Transverse colon (tissue), 4 donors: ENCODE measurements at regions not wholly inside any gene's neighbourhood (a gene's known extent, or its start where the extent isn't known, plus 50 kb on each side); places are given as distances from the start of the nearest gene placed in this dataset.

ENCODE experiments used
- DNase-seq: peaks from one replicate; pipeline ENCODE4 v3.0.0-alpha.2; 2019
- H3K27ac ChIP-seq, 4 donors: fragments of 200-600 bp; sonication (generic); 2 replicates each; pipeline ENCODE4 v1.5.1; 2016 to 2018; ENCODE audit warnings: inconsistent platforms in 4 of 4
- H3K27me3 ChIP-seq: fragments of 200-600 bp; sonication (generic); 2 replicates; pipeline ENCODE4 v1.5.1; 2017; ENCODE audit warnings: inconsistent platforms
- H3K36me3 ChIP-seq, 4 donors: fragments of 200-600 bp; sonication (generic); 2 replicates each; pipeline ENCODE4 v1.5.1; 2017 to 2019; ENCODE audit warnings: inconsistent platforms in 4 of 4
- H3K4me1 ChIP-seq, 4 donors: fragments of 200-600 bp; sonication (generic); 2 replicates each; pipeline ENCODE4 v1.5.1; 2017 to 2020; ENCODE audit warnings: inconsistent platforms in 4 of 4
- H3K4me3 ChIP-seq, 4 donors: fragments of 200-600 bp; sonication (generic); 1 replicate in 1 of 4; 2 replicates in 3 of 4; pipeline versions ENCODE4 v1.5.1 to v1.6.1; 2017 to 2019; ENCODE audit warnings: inconsistent platforms in 4 of 4
- H3K9me3 ChIP-seq, 2 donors: fragments of 200-600 bp; sonication (generic); 2 replicates each; pipeline ENCODE4 v1.5.1; 2017 to 2019; ENCODE audit warnings: inconsistent platforms in 2 of 2
- EP300 ChIP-seq: sonication (generic); formaldehyde crosslinking; IDR thresholded peaks from one replicate; pipeline ENCODE4 v1.6.1; 2017; ENCODE audit warnings: antibody characterized with exemption, low read depth
- POLR2A ChIP-seq: fragments of 450-650 bp; IDR thresholded peaks from one replicate; pipeline ENCODE4 v1.6.1; 2016; ENCODE audit warnings: antibody characterized with exemption, mild to moderate bottlenecking, moderate library complexity
- POLR2AphosphoS5 ChIP-seq, 3 donors: sonication (generic); formaldehyde crosslinking; IDR thresholded peaks; one replicate each; pipeline ENCODE4 v1.6.1; 2016; ENCODE audit warnings: antibody characterized with exemption in 3 of 3
- WGBS, 2 donors: methylation state at CpG; one replicate each; pipeline ENCODE4 v1.1.5; 2018; ENCODE audit warnings: low coverage in 1 of 2; 5-methylcytosine and 5-hydroxymethylcytosine counted together
- in situ Hi-C, 4 donors: fragments of 200-750 bp; cut with MboI; loops; one replicate each; pipeline versions ENCODE4 v1.15.0 to v1.15.1; 2017; ENCODE audit warnings: low sequenced_read_pairs in 3 of 4, low pct_ligation_motif_present in 1 of 4, low pct_unique_long_range_greater_than_20kb in 1 of 4
- intact Hi-C: fragments of 100-400 bp; cut with DNase I; formaldehyde crosslinking; loops from one replicate; pipeline ENCODE4 v1.15.1; 2023; ENCODE audit warnings: low total_unique reads
- TF ChIP-seq, protein P1 (sequence below), 5 experiments: fragments of 200-600 bp in 3 of 5; fragments of 450-650 bp in 2 of 5; sonication (generic) in 3 of 5; IDR thresholded peaks; 1 replicate in 2 of 5; 2 replicates in 3 of 5; pipeline ENCODE4 v1.5.1; 2016 to 2017; ENCODE audit warnings: antibody characterized with exemption in 5 of 5, inconsistent platforms in 3 of 5, mild to moderate bottlenecking in 2 of 5, moderate library complexity in 1 of 5

DNA sequence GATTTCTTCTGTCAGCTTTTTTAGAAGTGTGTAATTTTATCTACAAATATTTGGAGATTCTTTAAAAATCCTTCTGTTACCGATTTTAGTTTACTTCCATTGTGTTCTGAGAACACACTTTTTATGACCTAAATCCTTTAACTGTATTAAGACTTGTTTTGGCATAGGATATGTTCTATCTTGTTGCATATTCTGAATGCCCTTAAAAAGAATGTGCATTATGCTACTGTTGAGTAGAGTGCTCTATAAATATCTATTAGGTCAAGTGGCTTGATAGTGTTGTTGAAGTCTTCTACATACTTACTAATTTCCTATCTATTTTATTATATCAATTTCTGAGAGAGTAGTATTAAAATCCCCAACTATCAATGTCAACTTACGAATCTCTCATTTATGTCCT, 502.2 kb downstream of the MAFB start:
- H3K27me3 ChIP-seq = no peaks in the 10 kb centered on the region
- DNase-seq = no peak
- WGBS, 2 donors = 65 to 73% methylated on average over 2 of the region's 2 CpGs
- TF ChIP-seq POLR2AphosphoS5 (IDR thresholded peaks at IDR 0.05) (no peak), EP300 (no peak), POLR2A (no peak)
- TF ChIP-seq, protein P1, sequence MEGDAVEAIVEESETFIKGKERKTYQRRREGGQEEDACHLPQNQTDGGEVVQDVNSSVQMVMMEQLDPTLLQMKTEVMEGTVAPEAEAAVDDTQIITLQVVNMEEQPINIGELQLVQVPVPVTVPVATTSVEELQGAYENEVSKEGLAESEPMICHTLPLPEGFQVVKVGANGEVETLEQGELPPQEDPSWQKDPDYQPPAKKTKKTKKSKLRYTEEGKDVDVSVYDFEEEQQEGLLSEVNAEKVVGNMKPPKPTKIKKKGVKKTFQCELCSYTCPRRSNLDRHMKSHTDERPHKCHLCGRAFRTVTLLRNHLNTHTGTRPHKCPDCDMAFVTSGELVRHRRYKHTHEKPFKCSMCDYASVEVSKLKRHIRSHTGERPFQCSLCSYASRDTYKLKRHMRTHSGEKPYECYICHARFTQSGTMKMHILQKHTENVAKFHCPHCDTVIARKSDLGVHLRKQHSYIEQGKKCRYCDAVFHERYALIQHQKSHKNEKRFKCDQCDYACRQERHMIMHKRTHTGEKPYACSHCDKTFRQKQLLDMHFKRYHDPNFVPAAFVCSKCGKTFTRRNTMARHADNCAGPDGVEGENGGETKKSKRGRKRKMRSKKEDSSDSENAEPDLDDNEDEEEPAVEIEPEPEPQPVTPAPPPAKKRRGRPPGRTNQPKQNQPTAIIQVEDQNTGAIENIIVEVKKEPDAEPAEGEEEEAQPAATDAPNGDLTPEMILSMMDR (IDR thresholded peaks at IDR 0.05) = no peak
- intact Hi-C loops = no loop called here
- H3K9me3 ChIP-seq = no peaks in the 10 kb centered on the region
- H3K4me3 ChIP-seq = no peak overlapping the region
- no peaks in the 10 kb centered on the region for H3K36me3 ChIP-seq
- no peak overlapping the region for H3K27ac ChIP-seq
- no peaks in the 10 kb centered on the region for H3K4me1 ChIP-seq
- in situ Hi-C loops = no loop called here

DNA sequence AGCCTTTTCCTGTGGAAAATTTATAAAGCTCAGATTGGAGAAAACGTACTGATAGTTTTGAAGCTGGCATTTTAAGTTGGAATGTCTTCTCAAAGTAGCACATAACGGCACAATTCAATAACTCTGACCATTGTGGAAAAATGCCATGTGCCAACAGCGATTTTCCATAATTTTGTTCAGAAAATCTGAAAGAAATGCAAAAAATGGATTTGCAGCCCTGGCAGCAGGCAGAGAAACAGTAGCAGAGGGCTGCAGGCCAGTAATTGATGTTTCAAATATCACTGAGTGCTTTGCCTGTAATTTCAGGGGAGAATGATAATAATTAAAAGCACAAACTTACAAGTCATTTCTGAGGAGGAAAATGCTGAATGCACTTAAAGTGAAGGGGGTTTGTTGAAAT, 507.4 kb downstream of the MAFB start:
- no peaks in the 10 kb centered on the region for H3K27me3 ChIP-seq
- H3K9me3 ChIP-seq = no peaks in the 10 kb centered on the region
- intact Hi-C loops (no loop called here), in situ Hi-C loops (no loop called here)
- TF ChIP-seq EP300 (no peak), POLR2AphosphoS5 (IDR thresholded peaks at IDR 0.05) (no peak), POLR2A (no peak)
- TF ChIP-seq, protein P1 (IDR thresholded peaks at IDR 0.05) = no peak
- H3K4me1 ChIP-seq = no peaks in the 10 kb centered on the region
- no peak for DNase-seq
- WGBS, 2 donors = 64 to 76% methylated on average over 2 to 3 of the region's 3 CpGs
- no peak overlapping the region for H3K27ac ChIP-seq
- no peaks in the 10 kb centered on the region for H3K36me3 ChIP-seq
- H3K4me3 ChIP-seq = no peak overlapping the region

GRCh38 chr20:40176098-40176841, 512.8 kb downstream of the MAFB start:
- in situ Hi-C loops (no loop called here), intact Hi-C loops (no loop called here)
- no peak for DNase-seq
- H3K4me3 ChIP-seq = no peak overlapping the region
- no peaks in the 10 kb centered on the region for H3K9me3 ChIP-seq
- H3K4me1 ChIP-seq = no peaks in the 10 kb centered on the region
- H3K27ac ChIP-seq = no peak overlapping the region
- WGBS, 2 donors = 71 to 90% methylated on average over 4 of the region's 4 CpGs
- H3K36me3 ChIP-seq = no peaks in the 10 kb centered on the region
- no peak for TF ChIP-seq EP300
- TF ChIP-seq POLR2A = no peak
- TF ChIP-seq POLR2AphosphoS5 (IDR thresholded peaks at IDR 0.05) = no peak
- TF ChIP-seq, protein P1 (IDR thresholded peaks at IDR 0.05) = no peak
- no peaks in the 10 kb centered on the region for H3K27me3 ChIP-seq

DNA sequence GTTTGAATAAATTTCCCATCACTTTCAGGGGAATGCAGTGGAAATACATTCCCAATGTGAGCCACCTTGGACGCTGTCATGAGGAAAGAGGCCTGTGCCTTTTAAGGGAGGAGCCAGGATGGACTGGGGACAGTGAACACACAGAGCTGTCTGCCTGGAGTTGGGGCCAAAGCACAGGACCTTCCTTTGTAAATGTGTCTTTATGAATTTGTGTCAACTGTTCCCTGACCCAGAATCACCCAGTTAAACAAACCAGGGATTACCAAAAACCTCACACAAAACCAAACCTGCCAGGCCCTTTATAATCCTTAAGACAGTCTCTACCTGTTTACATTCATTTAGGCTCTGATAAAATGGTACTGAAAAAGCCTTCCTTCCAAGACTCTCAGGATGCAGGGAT, 513.7 kb downstream of the MAFB start:
- no peak for TF ChIP-seq EP300
- no peak for TF ChIP-seq POLR2AphosphoS5 (IDR thresholded peaks at IDR 0.05)
- TF ChIP-seq, protein P1 (IDR thresholded peaks at IDR 0.05) = no peak
- no peak for TF ChIP-seq POLR2A
- H3K4me1 ChIP-seq = no peaks in the 10 kb centered on the region
- no peaks in the 10 kb centered on the region for H3K36me3 ChIP-seq
- no peak for DNase-seq
- WGBS, 2 donors = 47% methylated on average over 1 of the region's 1 CpG; no CpG with 5 or more reads in 1 of the 2 donors
- no peaks in the 10 kb centered on the region for H3K27me3 ChIP-seq
- in situ Hi-C loops (no loop called here), intact Hi-C loops (no loop called here)
- no peak overlapping the region for H3K4me3 ChIP-seq
- no peaks in the 10 kb centered on the region for H3K9me3 ChIP-seq
- no peak overlapping the region for H3K27ac ChIP-seq
